Neural crest cell (in vitro differentiated cells): ENCODE measurements at regions not wholly inside any gene's neighbourhood (a gene's known extent, or its start where the extent isn't known, plus 50 kb on each side); places are given as distances from the start of the nearest gene placed in this dataset.

Experiments
- DNase-seq: peaks from one replicate; pipeline ENCODE4 v3.0.0; 2021; ENCODE audit warnings: low read depth, mixed read lengths, low spot score
- H3K27ac Mint-ChIP-seq: one replicate; pipeline ENCODE4 v1.8.0; 2021; ENCODE audit warnings: mild to moderate bottlenecking, mixed read lengths; ENCODE audit not compliant: unreplicated experiment
- H3K27me3 Mint-ChIP-seq: 2 replicates; pipeline ENCODE4 v1.8.0; 2021; ENCODE audit warnings: low read depth, mild to moderate bottlenecking, mixed read lengths
- H3K36me3 Mint-ChIP-seq: 2 replicates; pipeline ENCODE4 v1.8.0; 2021; ENCODE audit warnings: low read depth, mild to moderate bottlenecking, mixed read lengths
- H3K4me1 Mint-ChIP-seq: 2 replicates; pipeline ENCODE4 v1.8.0; 2021; ENCODE audit warnings: mixed read lengths
- H3K4me3 Mint-ChIP-seq: one replicate; pipeline ENCODE4 v1.8.0; 2021; ENCODE audit warnings: mild to moderate bottlenecking, mixed read lengths
- H3K9me3 Mint-ChIP-seq: 2 replicates; pipeline ENCODE4 v1.8.0; 2021; ENCODE audit warnings: mixed read lengths
- CTCF ChIP-seq: fragments of 200-600 bp; sonication (generic); conservative IDR thresholded peaks from 2 replicates; pipeline ENCODE4 v1.5.0; 2021; ENCODE audit warnings: antibody characterized with exemption, mild to moderate bottlenecking

- no peaks in the 10 kb centered on the region for H3K36me3 Mint-ChIP-seq
- TF ChIP-seq CTCF: no peak
- H3K27ac Mint-ChIP-seq: no peak overlapping the region
These were observed 413.1 kb upstream of the VSTM2A start for GRCh38 chr7:54129035-54129434.

GRCh38 chr7:54141576-54141975 is 400.6 kb upstream of the VSTM2A start:
- no peak overlapping the region for H3K27ac Mint-ChIP-seq
- no peak for TF ChIP-seq CTCF
- H3K9me3 Mint-ChIP-seq: peaks cover 6% of the 10 kb centered on the region

More at GRCh38 chr7:54129035-54129434, 413.1 kb upstream of the VSTM2A start:
- DNase-seq: no peak
- H3K4me1 Mint-ChIP-seq: no peaks in the 10 kb centered on the region
- no peaks in the 10 kb centered on the region for H3K27me3 Mint-ChIP-seq
- H3K4me3 Mint-ChIP-seq: no peak overlapping the region
- H3K9me3 Mint-ChIP-seq: peaks cover 18% of the 10 kb centered on the region

GRCh38 chr7:54145716-54146115 is 396.5 kb upstream of the VSTM2A start:
- Mint-ChIP-seq H3K9me3 (peaks cover 2% of the 10 kb centered on the region), H3K27ac (no peak overlapping the region), H3K27me3 (no peaks in the 10 kb centered on the region), H3K4me3 (no peak overlapping the region), H3K36me3 (no peaks in the 10 kb centered on the region), H3K4me1 (no peaks in the 10 kb centered on the region)
- no peak for TF ChIP-seq CTCF
- DNase-seq: no peak

More at GRCh38 chr7:54141576-54141975, 400.6 kb upstream of the VSTM2A start:
- no peaks in the 10 kb centered on the region for H3K36me3 Mint-ChIP-seq
- no peaks in the 10 kb centered on the region for H3K27me3 Mint-ChIP-seq
- H3K4me1 Mint-ChIP-seq: no peaks in the 10 kb centered on the region
- H3K4me3 Mint-ChIP-seq: no peak overlapping the region
- DNase-seq: no peak

- TF ChIP-seq CTCF: no peak
- H3K27me3 Mint-ChIP-seq: peaks cover 3% of the 10 kb centered on the region
- no peak overlapping the region for H3K4me3 Mint-ChIP-seq
- H3K27ac Mint-ChIP-seq: no peak overlapping the region
- no peaks in the 10 kb centered on the region for H3K4me1 Mint-ChIP-seq
- H3K36me3 Mint-ChIP-seq: no peaks in the 10 kb centered on the region
- DNase-seq: no peak
- H3K9me3 Mint-ChIP-seq: peaks cover 2% of the 10 kb centered on the region
These were observed 388.7 kb upstream of the VSTM2A start for GRCh38 chr7:54153462-54153861.

- no peak overlapping the region for H3K27ac Mint-ChIP-seq
These were observed 383.1 kb upstream of the VSTM2A start for GRCh38 chr7:54159088-54159487.

More at GRCh38 chr7:54159088-54159487, 383.1 kb upstream of the VSTM2A start:
- H3K36me3 Mint-ChIP-seq: no peaks in the 10 kb centered on the region
- no peak overlapping the region for H3K4me3 Mint-ChIP-seq
- H3K4me1 Mint-ChIP-seq: no peaks in the 10 kb centered on the region
- H3K27me3 Mint-ChIP-seq: peaks cover 3% of the 10 kb centered on the region
- no peaks in the 10 kb centered on the region for H3K9me3 Mint-ChIP-seq
- TF ChIP-seq CTCF: no peak
- no peak for DNase-seq
